Ishikawa (cell line): ENCODE measurements at regions not wholly inside any gene's neighbourhood (a gene's known extent, or its start where the extent isn't known, plus 50 kb on each side); places are given as distances from the start of the nearest gene placed in this dataset.

Experiments
- CEBPB ChIP-seq: IDR thresholded peaks from 2 replicates; pipeline ENCODE4 v1.6.1; 2012
- EGR1 ChIP-seq: IDR thresholded peaks from 2 replicates; pipeline ENCODE4 v1.6.1; 2012
- EP300 ChIP-seq: IDR thresholded peaks from 2 replicates; pipeline ENCODE4 v1.6.1; 2012; ENCODE audit warnings: borderline replicate concordance
- FOXM1 ChIP-seq: IDR thresholded peaks from 2 replicates; pipeline ENCODE4 v1.6.1; 2012; ENCODE audit warnings: low read depth, borderline replicate concordance
- NFIC ChIP-seq: IDR thresholded peaks from 2 replicates; pipeline ENCODE4 v1.6.1; 2012
- TAF1 ChIP-seq: IDR thresholded peaks from 2 replicates; pipeline ENCODE4 v1.6.1; 2012; ENCODE audit warnings: low read depth, mild to moderate bottlenecking
- TF ChIP-seq, protein P1 (sequence below): IDR thresholded peaks from 2 replicates; pipeline ENCODE4 v1.6.1; 2012
- TF ChIP-seq, protein P2 (sequence below): IDR thresholded peaks from 2 replicates; pipeline ENCODE4 v1.6.1; 2012; ENCODE audit warnings: low read depth, mild to moderate bottlenecking
- TF ChIP-seq, protein P3 (sequence below): IDR thresholded peaks from 2 replicates; pipeline ENCODE4 v1.6.1; 2012

DNA sequence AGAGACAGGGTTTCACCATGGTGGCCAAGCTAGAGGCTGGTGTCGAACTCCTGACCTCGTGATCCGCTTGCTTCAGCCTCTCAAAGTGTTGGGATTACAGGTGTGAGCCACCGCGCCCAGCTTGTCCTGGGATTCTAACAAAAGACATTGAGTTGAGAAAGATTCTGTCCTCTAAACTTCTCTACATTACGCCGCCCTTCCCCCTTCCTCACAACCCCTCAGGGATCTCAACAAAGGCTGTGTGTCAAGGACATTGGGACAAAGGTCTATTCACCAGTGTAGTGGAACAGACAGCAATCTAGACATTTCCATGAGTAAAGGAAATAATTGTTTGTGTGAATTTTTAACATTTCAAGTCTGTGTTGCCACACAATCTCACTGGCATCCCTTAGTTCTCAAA is 68.8 kb upstream of the KIF5B start:
- TF ChIP-seq CEBPB (no peak), NFIC (no peak), EP300 (no peak), FOXM1 (no peak), EGR1 (no peak), TAF1 (no peak)
- TF ChIP-seq, protein P1, sequence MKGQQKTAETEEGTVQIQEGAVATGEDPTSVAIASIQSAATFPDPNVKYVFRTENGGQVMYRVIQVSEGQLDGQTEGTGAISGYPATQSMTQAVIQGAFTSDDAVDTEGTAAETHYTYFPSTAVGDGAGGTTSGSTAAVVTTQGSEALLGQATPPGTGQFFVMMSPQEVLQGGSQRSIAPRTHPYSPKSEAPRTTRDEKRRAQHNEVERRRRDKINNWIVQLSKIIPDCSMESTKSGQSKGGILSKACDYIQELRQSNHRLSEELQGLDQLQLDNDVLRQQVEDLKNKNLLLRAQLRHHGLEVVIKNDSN, result no peak
- TF ChIP-seq, protein P2, sequence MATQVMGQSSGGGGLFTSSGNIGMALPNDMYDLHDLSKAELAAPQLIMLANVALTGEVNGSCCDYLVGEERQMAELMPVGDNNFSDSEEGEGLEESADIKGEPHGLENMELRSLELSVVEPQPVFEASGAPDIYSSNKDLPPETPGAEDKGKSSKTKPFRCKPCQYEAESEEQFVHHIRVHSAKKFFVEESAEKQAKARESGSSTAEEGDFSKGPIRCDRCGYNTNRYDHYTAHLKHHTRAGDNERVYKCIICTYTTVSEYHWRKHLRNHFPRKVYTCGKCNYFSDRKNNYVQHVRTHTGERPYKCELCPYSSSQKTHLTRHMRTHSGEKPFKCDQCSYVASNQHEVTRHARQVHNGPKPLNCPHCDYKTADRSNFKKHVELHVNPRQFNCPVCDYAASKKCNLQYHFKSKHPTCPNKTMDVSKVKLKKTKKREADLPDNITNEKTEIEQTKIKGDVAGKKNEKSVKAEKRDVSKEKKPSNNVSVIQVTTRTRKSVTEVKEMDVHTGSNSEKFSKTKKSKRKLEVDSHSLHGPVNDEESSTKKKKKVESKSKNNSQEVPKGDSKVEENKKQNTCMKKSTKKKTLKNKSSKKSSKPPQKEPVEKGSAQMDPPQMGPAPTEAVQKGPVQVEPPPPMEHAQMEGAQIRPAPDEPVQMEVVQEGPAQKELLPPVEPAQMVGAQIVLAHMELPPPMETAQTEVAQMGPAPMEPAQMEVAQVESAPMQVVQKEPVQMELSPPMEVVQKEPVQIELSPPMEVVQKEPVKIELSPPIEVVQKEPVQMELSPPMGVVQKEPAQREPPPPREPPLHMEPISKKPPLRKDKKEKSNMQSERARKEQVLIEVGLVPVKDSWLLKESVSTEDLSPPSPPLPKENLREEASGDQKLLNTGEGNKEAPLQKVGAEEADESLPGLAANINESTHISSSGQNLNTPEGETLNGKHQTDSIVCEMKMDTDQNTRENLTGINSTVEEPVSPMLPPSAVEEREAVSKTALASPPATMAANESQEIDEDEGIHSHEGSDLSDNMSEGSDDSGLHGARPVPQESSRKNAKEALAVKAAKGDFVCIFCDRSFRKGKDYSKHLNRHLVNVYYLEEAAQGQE, result no peak
- TF ChIP-seq, protein P3, sequence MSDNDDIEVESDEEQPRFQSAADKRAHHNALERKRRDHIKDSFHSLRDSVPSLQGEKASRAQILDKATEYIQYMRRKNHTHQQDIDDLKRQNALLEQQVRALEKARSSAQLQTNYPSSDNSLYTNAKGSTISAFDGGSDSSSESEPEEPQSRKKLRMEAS, result no peak
